MM.1S (cell line): ENCODE measurements at regions not wholly inside any gene's neighbourhood (a gene's known extent, or its start where the extent isn't known, plus 50 kb on each side); places are given as distances from the start of the nearest gene placed in this dataset.

Source experiments
- DNase-seq: peaks from one replicate; pipeline ENCODE4 v3.0.0-alpha.2; 2015
- H2AFZ ChIP-seq: fragments of 300-600 bp; sonication (generic); 2 replicates; pipeline ENCODE4 v1.6.0; 2016; ENCODE audit warnings: antibody characterized with exemption, low read length
- H3F3A ChIP-seq: fragments of 300-600 bp; sonication (generic); 2 replicates; pipeline ENCODE4 v1.6.1; 2016; ENCODE audit warnings: mild to moderate bottlenecking, antibody characterized with exemption, low read length, moderate library complexity, mixed read lengths; ENCODE audit not compliant: insufficient read depth
- H3K27ac ChIP-seq: fragments of 300-600 bp; sonication (generic); 2 replicates; pipeline ENCODE4 v1.5.1; 2016; ENCODE audit warnings: mild to moderate bottlenecking, low read length
- H3K27me3 ChIP-seq: fragments of 300-600 bp; sonication (generic); replicated peaks from 2 replicates; pipeline ENCODE4 v1.6.0; 2016; ENCODE audit warnings: low read length; ENCODE audit not compliant: insufficient read depth
- H3K36me3 ChIP-seq: fragments of 300-600 bp; sonication (generic); replicated peaks from 2 replicates; pipeline ENCODE4 v1.6.1; 2016; ENCODE audit warnings: mild to moderate bottlenecking, low read length, mixed read lengths; ENCODE audit not compliant: insufficient read depth
- H3K4me1 ChIP-seq: fragments of 300-600 bp; sonication (generic); 2 replicates; pipeline ENCODE4 v1.6.1; 2016; ENCODE audit warnings: low read length, mixed read lengths
- H3K4me2 ChIP-seq: fragments of 300-600 bp; sonication (generic); 2 replicates; pipeline ENCODE4 v1.6.0; 2016; ENCODE audit warnings: low read depth, low read length
- H3K4me3 ChIP-seq: fragments of 300-600 bp; sonication (generic); 2 replicates; pipeline ENCODE4 v1.5.1; 2016; ENCODE audit warnings: low read length, mixed read lengths
- H3K79me2 ChIP-seq: fragments of 300-600 bp; sonication (generic); 2 replicates; pipeline ENCODE4 v1.6.1; 2016; ENCODE audit warnings: mixed run types, low read length, mixed read lengths
- H3K9ac ChIP-seq: fragments of 300-600 bp; sonication (generic); 2 replicates; pipeline ENCODE4 v1.6.1; 2016; ENCODE audit warnings: low read length, mixed read lengths
- H3K9me2 ChIP-seq: fragments of 300-600 bp; sonication (generic); replicated peaks from 2 replicates; pipeline ENCODE4 v1.6.1; 2016; ENCODE audit warnings: mild to moderate bottlenecking, low read length, mixed read lengths; ENCODE audit not compliant: insufficient read depth
- H3K9me3 ChIP-seq: fragments of 300-600 bp; sonication (generic); replicated peaks from 2 replicates; pipeline ENCODE4 v1.6.1; 2016; ENCODE audit warnings: mild to moderate bottlenecking, low read length, mixed read lengths; ENCODE audit not compliant: insufficient read depth
- H4K20me1 ChIP-seq: fragments of 300-600 bp; sonication (generic); 2 replicates; pipeline ENCODE4 v1.6.1; 2016; ENCODE audit warnings: mild to moderate bottlenecking, low read length, moderate library complexity, mixed read lengths; ENCODE audit not compliant: insufficient read depth
- CTCF ChIP-seq: fragments of 300-600 bp; sonication (generic); IDR thresholded peaks from 2 replicates; pipeline ENCODE4 v1.5.1; 2016; ENCODE audit warnings: antibody characterized with exemption, low read length, mixed read lengths
- EZH2 ChIP-seq: fragments of 300-600 bp; sonication (generic); optimal IDR thresholded peaks from 2 replicates; pipeline ENCODE3; 2017; ENCODE audit warnings: low read depth, mild to moderate bottlenecking, antibody characterized with exemption, low read length, mixed read lengths
- EZH2phosphoT487 ChIP-seq: fragments of 300-600 bp; sonication (generic); IDR thresholded peaks from 2 replicates; pipeline ENCODE4 v1.6.1; 2018; ENCODE audit warnings: antibody characterized with exemption, low read length

- no peaks in the 10 kb centered on the region for H3K4me1 ChIP-seq
- no peaks in the 10 kb centered on the region for H3K9me3 ChIP-seq
- H3K9me2 ChIP-seq: no peaks in the 10 kb centered on the region
- no peak overlapping the region for H2AFZ ChIP-seq
- no peaks in the 10 kb centered on the region for H3K79me2 ChIP-seq
- DNase-seq: no peak
- TF ChIP-seq EZH2 (no peak), EZH2phosphoT487 (no peak), CTCF (no peak)
- no peak overlapping the region for H3K4me2 ChIP-seq
- no peaks in the 10 kb centered on the region for H3F3A ChIP-seq
- H3K36me3 ChIP-seq: no peaks in the 10 kb centered on the region
- H4K20me1 ChIP-seq: no peaks in the 10 kb centered on the region
- no peak overlapping the region for H3K4me3 ChIP-seq
- H3K9ac ChIP-seq: no peak overlapping the region
- no peaks in the 10 kb centered on the region for H3K27me3 ChIP-seq
- H3K27ac ChIP-seq: no peak overlapping the region
These were observed 90.5 kb downstream of the INHBA start for GRCh38 chr7:41612386-41612785.

DNA sequence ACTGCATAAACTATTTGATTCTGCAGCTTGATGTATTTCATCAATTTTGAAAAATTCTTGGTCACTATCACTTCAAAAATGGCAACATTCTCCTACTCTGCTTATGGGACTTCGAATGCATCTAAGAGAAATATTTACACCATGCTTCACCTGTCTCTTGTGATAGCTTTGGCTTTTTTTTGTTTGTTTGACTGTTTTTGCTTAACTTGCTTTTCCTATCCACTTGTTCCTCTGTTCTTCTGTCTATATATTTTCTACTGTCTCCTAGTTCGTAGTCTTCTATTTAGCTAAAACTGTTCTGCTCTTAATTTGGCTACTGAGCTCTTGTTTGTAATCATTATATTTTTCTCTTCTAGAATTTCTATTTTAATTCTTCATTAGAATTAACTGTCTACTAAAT lies 94.4 kb downstream of the INHBA start:
- Histone ChIP-seq H3K36me3 (no peaks in the 10 kb centered on the region), H2AFZ (no peak overlapping the region), H3K4me3 (no peak overlapping the region), H3K4me1 (no peaks in the 10 kb centered on the region), H3K79me2 (no peaks in the 10 kb centered on the region), H3K4me2 (no peak overlapping the region), H3F3A (no peaks in the 10 kb centered on the region), H3K9me2 (no peaks in the 10 kb centered on the region), H3K9ac (no peak overlapping the region), H4K20me1 (no peaks in the 10 kb centered on the region), H3K9me3 (no peaks in the 10 kb centered on the region), H3K27me3 (no peaks in the 10 kb centered on the region), H3K27ac (no peak overlapping the region)
- TF ChIP-seq EZH2phosphoT487: no peak
- no peak for TF ChIP-seq CTCF
- no peak for TF ChIP-seq EZH2
- no peak for DNase-seq

GRCh38 chr7:41603985-41604384 lies 98.9 kb downstream of the INHBA start:
- no peaks in the 10 kb centered on the region for H4K20me1 ChIP-seq
- no peak overlapping the region for H3K27ac ChIP-seq
- no peak overlapping the region for H3K4me2 ChIP-seq
- H2AFZ ChIP-seq: no peak overlapping the region
- TF ChIP-seq EZH2 (no peak), CTCF (no peak), EZH2phosphoT487 (no peak)
- no peaks in the 10 kb centered on the region for H3K27me3 ChIP-seq
- no peaks in the 10 kb centered on the region for H3K36me3 ChIP-seq
- H3K79me2 ChIP-seq: no peaks in the 10 kb centered on the region
- no peak overlapping the region for H3K4me3 ChIP-seq
- no peaks in the 10 kb centered on the region for H3K9me3 ChIP-seq
- no peaks in the 10 kb centered on the region for H3K4me1 ChIP-seq
- no peaks in the 10 kb centered on the region for H3K9me2 ChIP-seq
- H3F3A ChIP-seq: no peaks in the 10 kb centered on the region
- no peak for DNase-seq
- no peak overlapping the region for H3K9ac ChIP-seq
